Ovary (tissue), 7 donors: ENCODE measurements at regions not wholly inside any gene's neighbourhood (a gene's known extent, or its start where the extent isn't known, plus 50 kb on each side); places are given as distances from the start of the nearest gene placed in this dataset.

Experiments
- DNase-seq, 5 donors: peaks; one replicate each; pipeline ENCODE4 v3.0.0-alpha.2; 2019 to 2020
- H3K27ac ChIP-seq, 2 donors: fragments of 200-600 bp; one replicate each; pipeline versions ENCODE4 v1.5.1 to v1.8.0; 2019 to 2022
- H3K27me3 ChIP-seq: fragments of 200-600 bp; one replicate; pipeline ENCODE4 v1.8.0; 2022
- H3K36me3 ChIP-seq: fragments of 200-600 bp; sonication (generic); one replicate; pipeline ENCODE4 v1.5.1; 2019
- H3K4me1 ChIP-seq: one replicate; pipeline ENCODE4 v1.8.1; 2013; ENCODE audit warnings: mild to moderate bottlenecking, moderate library complexity; ENCODE audit not compliant: insufficient read depth
- H3K4me3 ChIP-seq: fragments of 200-600 bp; sonication (generic); one replicate; pipeline ENCODE4 v1.5.1; 2017
- H3K9me3 ChIP-seq, 2 donors: fragments of 200-600 bp in 1 of 2; sonication (generic) in 1 of 2; one replicate each; pipeline versions ENCODE4 v1.5.1 to v1.8.1; 2013 to 2019; ENCODE audit warnings: mild to moderate bottlenecking in 1 of 2, moderate library complexity in 1 of 2
- CTCF ChIP-seq, 3 donors: fragments of 450-650 bp in 2 of 3; fragments of 200-600 bp in 1 of 3; IDR thresholded peaks; one replicate each; pipeline versions ENCODE4 v1.5.1 to v1.8.0; 2016 to 2022; ENCODE audit warnings: antibody characterized with exemption in 3 of 3, mild to moderate bottlenecking in 1 of 3
- EP300 ChIP-seq: sonication (generic); formaldehyde crosslinking; IDR thresholded peaks from one replicate; pipeline ENCODE4 v1.6.1; 2017; ENCODE audit warnings: antibody characterized with exemption
- POLR2A ChIP-seq: fragments of 450-650 bp; IDR thresholded peaks from one replicate; pipeline ENCODE4 v1.6.1; 2017; ENCODE audit warnings: antibody characterized with exemption, mild to moderate bottlenecking, moderate library complexity
- WGBS, 3 donors: extraction: QIAGEN DNeasy Blood & Tissue Kit in 1 of 3; methylation state at CpG; one replicate each; pipeline versions ENCODE4 v1.1.5 to v1.1.7; 2013 to 2017; 5-methylcytosine and 5-hydroxymethylcytosine counted together
- intact Hi-C, 4 donors: fragments of 100-400 bp; cut with DNase I; formaldehyde crosslinking; loops; one replicate each; pipeline versions ENCODE4 v1.11.0 to v1.15.1; 2022 to 2023
- donor health status: DM: no; HTN: no; CAD: no; lungs with moderate emphysema.
- donor health status: DM: no; HTN: no; CAD: no.
- donor health status: Bipolar disorder and iron deficiency.
- donor health status: DM: no; HTN: no; CAD: no.
- donor health status: DM: yes; HTN: yes; CAD: no.

GRCh38 chr6:144678844-144679243, 393.7 kb downstream of the UTRN start:
- H3K4me1 ChIP-seq, result peaks cover 7% of the 10 kb centered on the region

DNA sequence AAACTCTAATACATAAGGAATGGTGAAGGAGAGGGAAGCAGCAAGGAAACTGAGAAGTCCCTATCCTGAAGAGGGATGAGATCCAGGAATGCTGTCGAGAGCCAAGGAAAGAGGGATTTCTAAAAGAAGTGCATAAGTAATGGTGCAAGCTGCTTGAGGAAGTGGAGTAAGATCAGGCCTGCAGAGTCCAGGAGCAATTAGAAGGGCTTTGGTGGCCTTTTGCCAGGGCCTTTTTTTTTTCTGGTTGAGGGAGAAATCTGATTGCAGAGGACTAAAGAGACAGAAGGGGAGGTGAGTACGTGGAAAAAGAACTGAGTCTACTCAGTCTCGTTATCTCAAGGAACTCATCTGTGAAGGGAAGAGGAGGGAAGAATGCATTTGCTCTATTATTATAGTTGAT, 396.2 kb downstream of the UTRN start:
- no peak for TF ChIP-seq EP300
- no peak for TF ChIP-seq POLR2A
- TF ChIP-seq CTCF (IDR thresholded peaks at IDR 0.05), result no peak
- Histone ChIP-seq H3K27me3 (no peaks in the 10 kb centered on the region), H3K27ac (no peak overlapping the region), H3K36me3 (no peaks in the 10 kb centered on the region), H3K4me3 (no peak overlapping the region), H3K4me1 (peaks cover 7% of the 10 kb centered on the region), H3K9me3 (no peaks in the 10 kb centered on the region)
- no peak for DNase-seq
- WGBS, 3 donors, result 77 to 84% (median 82%) methylated on average over 3 of the region's 3 CpGs
- intact Hi-C loops, result no loop called here

More at GRCh38 chr6:144678844-144679243, 393.7 kb downstream of the UTRN start:
- TF ChIP-seq EP300, result no peak
- no peak for TF ChIP-seq CTCF (IDR thresholded peaks at IDR 0.05)
- TF ChIP-seq POLR2A, result no peak
- no peak overlapping the region for H3K27ac ChIP-seq
- DNase-seq, result no peak
- no peaks in the 10 kb centered on the region for H3K36me3 ChIP-seq
- H3K9me3 ChIP-seq, result no peaks in the 10 kb centered on the region
- H3K4me3 ChIP-seq, result no peak overlapping the region
- intact Hi-C loops, result no loop called here
- H3K27me3 ChIP-seq, result no peaks in the 10 kb centered on the region
- 5 to 12% (median 8%) methylated on average over 1 of the region's 1 CpG for WGBS, 3 donors

DNA sequence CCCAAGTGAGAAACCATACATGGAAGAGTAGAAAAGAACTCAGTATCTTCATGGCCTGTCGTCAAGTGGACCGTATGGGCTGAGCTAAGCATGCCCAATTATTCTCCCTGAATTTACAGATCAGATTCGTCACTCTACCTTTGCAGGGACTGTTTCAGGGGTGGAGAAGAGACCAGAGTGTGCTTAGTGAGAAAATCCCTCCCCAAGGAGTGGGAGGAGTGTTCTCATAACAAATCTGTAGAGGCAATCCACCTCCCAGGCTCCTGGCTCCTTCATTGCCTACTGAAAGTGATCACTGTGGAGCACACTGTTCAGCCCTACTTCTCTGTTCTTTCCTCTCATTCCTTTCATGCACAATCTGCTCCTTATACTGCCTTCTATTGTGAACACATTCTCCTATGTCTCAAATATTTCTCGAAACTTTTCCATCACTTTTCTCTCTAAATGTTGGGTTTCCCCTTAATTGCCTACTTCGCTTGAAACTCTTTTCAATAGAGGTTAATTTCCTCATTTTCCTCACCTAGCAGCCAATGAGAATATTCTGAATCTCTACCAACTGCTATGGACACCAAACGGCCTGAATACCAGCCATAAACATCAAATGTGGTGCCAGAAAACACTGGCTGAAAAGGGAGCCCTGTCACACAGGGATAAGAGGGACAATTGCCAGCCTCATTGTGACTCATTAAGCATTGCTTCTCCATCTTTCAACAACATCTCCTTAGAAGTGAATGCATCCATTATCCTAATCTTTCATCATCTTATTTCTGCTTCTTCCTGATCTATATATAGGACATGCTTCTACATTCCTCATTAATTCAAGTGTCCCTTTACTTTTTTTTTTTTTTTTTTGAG, 398.3 kb downstream of the UTRN start:
- H3K4me1 ChIP-seq, result peaks cover 7% of the 10 kb centered on the region
- no peaks in the 10 kb centered on the region for H3K27me3 ChIP-seq
- no peaks in the 10 kb centered on the region for H3K9me3 ChIP-seq
- no peak overlapping the region for H3K4me3 ChIP-seq
- 74 to 88% (median 83%) methylated on average over 6 of the region's 6 CpGs for WGBS, 3 donors
- no peaks in the 10 kb centered on the region for H3K36me3 ChIP-seq
- intact Hi-C loops, result no loop called here
- DNase-seq, result no peak
- TF ChIP-seq EP300 (no peak), POLR2A (no peak), CTCF (IDR thresholded peaks at IDR 0.05) (no peak)
- H3K27ac ChIP-seq, result no peak overlapping the region

DNA sequence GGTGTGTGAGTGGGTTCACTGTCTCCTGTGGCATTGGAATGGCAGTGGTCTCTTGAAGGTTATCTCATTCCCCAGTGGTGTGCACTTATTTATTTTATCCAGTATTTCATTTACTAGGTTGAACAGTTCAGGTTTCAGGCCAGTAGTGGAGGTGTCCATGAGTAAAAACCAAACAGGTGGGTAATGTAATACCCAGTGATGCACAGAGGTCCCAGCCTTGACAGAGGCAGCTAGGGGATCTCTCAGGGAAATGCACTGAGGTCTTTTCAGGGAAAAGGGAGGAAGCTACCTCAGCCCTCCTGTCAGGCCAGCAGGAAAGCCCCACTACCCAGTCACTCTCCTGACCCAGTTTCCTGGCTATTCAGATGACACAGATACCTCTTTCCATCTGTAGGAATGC, 403.6 kb downstream of the UTRN start:
- no peaks in the 10 kb centered on the region for H3K4me1 ChIP-seq
- TF ChIP-seq POLR2A (no peak), EP300 (no peak), CTCF (IDR thresholded peaks at IDR 0.05) (no peak)
- intact Hi-C loops, result no loop called here
- H3K4me3 ChIP-seq, result no peak overlapping the region
- DNase-seq, result no peak
- H3K27me3 ChIP-seq, result no peaks in the 10 kb centered on the region
- peaks cover 0 to 3% of the 10 kb centered on the region in 2 donors for H3K9me3 ChIP-seq
- H3K36me3 ChIP-seq, result no peaks in the 10 kb centered on the region
- no peak overlapping the region for H3K27ac ChIP-seq
